ENCODE measurements at regions not wholly inside any gene's neighbourhood (a gene's known extent, or its start where the extent isn't known, plus 50 kb on each side); places are given as distances from the start of the nearest gene placed in this dataset.

GRCh38 chrX:39096599-39096998 is 295.3 kb downstream of the MID1IP1 start:
- no peak overlapping the region for H2BK120ac ChIP-seq (ENCODE audit: low read depth, low read length)
- dilution Hi-C loops (cut with HindIII; ENCODE audit: low sequenced_read_pairs, unreplicated experiment) (no loop called here), intact Hi-C loops (cut with micrococcal nuclease) (no loop called here), in situ Hi-C loops (cut with MboI; ENCODE audit: low sequenced_read_pairs) (no loop called here)
- no peak overlapping the region for H3K4me3 ChIP-seq (ENCODE audit: insufficient read depth, low read depth, low read length)
- H3K4ac ChIP-seq (ENCODE audit: low read depth, low read length) = no peak overlapping the region
- H3K18ac ChIP-seq (ENCODE audit: low read depth, low read length) = no peak overlapping the region
- no peak overlapping the region for H4K91ac ChIP-seq (ENCODE audit: insufficient read depth, low read depth, low read length)
- H3K27me3 ChIP-seq (ENCODE audit: control insufficient read depth, insufficient read depth, low read length) = no peaks in the 10 kb centered on the region
- no peak overlapping the region for H2AFZ ChIP-seq (replicated peaks; ENCODE audit: low read length, poor library complexity)
- H4K5ac ChIP-seq (ENCODE audit: low read depth, low read length) = no peak overlapping the region
- H4K8ac ChIP-seq (ENCODE audit: low read depth in 2 of 2, low read length in 2 of 2) = no peak overlapping the region
- ATAC-seq (ENCODE audit: low read depth) (no peak), DNase-seq (no peak)
- POLR2A ChIA-PET (ENCODE audit: unreplicated experiment) = no interaction called here
- no peak overlapping the region for H3K23ac ChIP-seq (ENCODE audit: low read depth, low read length)
- no peak overlapping the region for H2BK15ac ChIP-seq (ENCODE audit: low read depth, low read length)
- H3K4me1 ChIP-seq (ENCODE audit: control insufficient read depth, insufficient read depth, low read length) = no peaks in the 10 kb centered on the region
- no peak overlapping the region for H3K9ac ChIP-seq (ENCODE audit: low read depth, low read length)
- BruUV-seq (replicated peaks) = no TSS peak
- no peak overlapping the region for H2BK20ac ChIP-seq (ENCODE audit: low read depth, low read length)
- no peak overlapping the region for H2BK5ac ChIP-seq (ENCODE audit: low read depth, low read length, poor library complexity, severe bottlenecking)
- no peaks in the 10 kb centered on the region for H3K9me3 ChIP-seq (ENCODE audit: control insufficient read depth, insufficient read depth, low read length)
- H2AK9ac ChIP-seq (replicated peaks; ENCODE audit: low read depth, low read length, poor library complexity) = no peak overlapping the region
- no peak overlapping the region for H3K56ac ChIP-seq (ENCODE audit: extremely low read depth, insufficient read depth, low read length)
- no peak overlapping the region for H2AK5ac ChIP-seq (ENCODE audit: low read depth, low read length)
- H4K20me1 ChIP-seq (ENCODE audit: insufficient read depth, low read length) = no peaks in the 10 kb centered on the region
- no peak overlapping the region for H3K4me2 ChIP-seq (ENCODE audit: low read depth, low read length)
- CTCF ChIA-PET = no interaction called here
- H3K27ac ChIP-seq (ENCODE audit: insufficient read depth, low read length) = no peak overlapping the region
- H3K36me3 ChIP-seq (ENCODE audit: control insufficient read depth, insufficient read depth, low read length) = no peaks in the 10 kb centered on the region
- TF ChIP-seq MAFK (IDR thresholded peaks at IDR 0.05; ENCODE audit: low read depth, low read length) (no peak), NFE2L2 (IDR thresholded peaks at IDR 0.05; ENCODE audit: low read depth, low read length) (no peak), RCOR1 (IDR thresholded peaks at IDR 0.05; ENCODE audit: insufficient replicate concordance, low read length) (no peak), RAD21 (IDR thresholded peaks at IDR 0.05; ENCODE audit: low read length) (no peak), POLR2A (IDR thresholded peaks at IDR 0.05; ENCODE audit: low read depth, low read length) (no peak), CHD1 (IDR thresholded peaks at IDR 0.05; ENCODE audit: low read depth, low read length) (no peak), MAZ (IDR thresholded peaks at IDR 0.05; ENCODE audit: borderline replicate concordance, low read depth, low read length) (no peak), FOS (IDR thresholded peaks at IDR 0.05; ENCODE audit: low read depth, low read length) (no peak), RFX5 (IDR thresholded peaks at IDR 0.05; ENCODE audit: low read depth, low read length) (no peak), BHLHE40 (IDR thresholded peaks at IDR 0.05; ENCODE audit: low read depth, low read length) (no peak), MXI1 (IDR thresholded peaks at IDR 0.05; ENCODE audit: borderline replicate concordance, low read depth, low read length) (no peak), CEBPB (IDR thresholded peaks at IDR 0.05; ENCODE audit: low read depth, low read length) (no peak)
- TF ChIP-seq, protein P1, sequence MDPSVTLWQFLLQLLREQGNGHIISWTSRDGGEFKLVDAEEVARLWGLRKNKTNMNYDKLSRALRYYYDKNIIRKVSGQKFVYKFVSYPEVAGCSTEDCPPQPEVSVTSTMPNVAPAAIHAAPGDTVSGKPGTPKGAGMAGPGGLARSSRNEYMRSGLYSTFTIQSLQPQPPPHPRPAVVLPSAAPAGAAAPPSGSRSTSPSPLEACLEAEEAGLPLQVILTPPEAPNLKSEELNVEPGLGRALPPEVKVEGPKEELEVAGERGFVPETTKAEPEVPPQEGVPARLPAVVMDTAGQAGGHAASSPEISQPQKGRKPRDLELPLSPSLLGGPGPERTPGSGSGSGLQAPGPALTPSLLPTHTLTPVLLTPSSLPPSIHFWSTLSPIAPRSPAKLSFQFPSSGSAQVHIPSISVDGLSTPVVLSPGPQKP (IDR thresholded peaks at IDR 0.05; ENCODE audit: borderline replicate concordance, low read depth, low read length) = no peak
- no peaks in the 10 kb centered on the region for H3K9me1 ChIP-seq (ENCODE audit: insufficient read depth, low read length)
- no peaks in the 10 kb centered on the region for H3K79me1 ChIP-seq (ENCODE audit: low read depth in 1 of 2, low read length in 2 of 2)
- no CpG with 5 or more reads among the region's 1 CpG for WGBS, 2 experiments (ENCODE audit: extremely low coverage in 2 of 2, insufficient read length in 1 of 2)
- H3K14ac ChIP-seq (replicated peaks; ENCODE audit: low read depth, low read length) = no peak overlapping the region

All from IMR-90 (cell line).